Effector memory CD4-positive, alpha-beta T cell (primary cell): ENCODE measurements at regions not wholly inside any gene's neighbourhood (a gene's known extent, or its start where the extent isn't known, plus 50 kb on each side); places are given as distances from the start of the nearest gene placed in this dataset.
"Not testable (repeated sequence)": the region's sequence is repeated elsewhere in the genome, so short reads cannot be mapped to it uniquely, and the experiment has no call there.

ENCODE experiments used
- DNase-seq, 3 donors: peaks; one replicate each; pipeline ENCODE4 v3.0.0-alpha.2; 2020
- H3K27ac ChIP-seq: 2 replicates; pipeline ENCODE4 v1.7.0; 2013; ENCODE audit warnings: mild to moderate bottlenecking, low read length, moderate library complexity; ENCODE audit not compliant: insufficient read depth, poor library complexity, severe bottlenecking
- H3K27me3 ChIP-seq: replicated peaks from 2 replicates; pipeline ENCODE4 v1.7.0; 2013; ENCODE audit warnings: mild to moderate bottlenecking, low read length; ENCODE audit not compliant: insufficient read depth, control insufficient read depth, poor library complexity, severe bottlenecking
- H3K36me3 ChIP-seq: 2 replicates; pipeline ENCODE4 v1.7.0; 2013; ENCODE audit warnings: mild to moderate bottlenecking, low read length, moderate library complexity; ENCODE audit not compliant: control insufficient read depth, insufficient read depth
- H3K4me1 ChIP-seq: 2 replicates; pipeline ENCODE4 v1.7.0; 2013; ENCODE audit warnings: low read length, mild to moderate bottlenecking; ENCODE audit not compliant: control insufficient read depth, insufficient read depth, poor library complexity, severe bottlenecking
- H3K4me3 ChIP-seq: 2 replicates; pipeline ENCODE4 v1.7.0; 2013; ENCODE audit warnings: low read length, low read depth, mild to moderate bottlenecking; ENCODE audit not compliant: insufficient read depth, poor library complexity, severe bottlenecking
- H3K9me3 ChIP-seq: 2 replicates; pipeline ENCODE4 v1.7.0; 2013; ENCODE audit warnings: mild to moderate bottlenecking, low read length, moderate library complexity; ENCODE audit not compliant: control insufficient read depth

DNA sequence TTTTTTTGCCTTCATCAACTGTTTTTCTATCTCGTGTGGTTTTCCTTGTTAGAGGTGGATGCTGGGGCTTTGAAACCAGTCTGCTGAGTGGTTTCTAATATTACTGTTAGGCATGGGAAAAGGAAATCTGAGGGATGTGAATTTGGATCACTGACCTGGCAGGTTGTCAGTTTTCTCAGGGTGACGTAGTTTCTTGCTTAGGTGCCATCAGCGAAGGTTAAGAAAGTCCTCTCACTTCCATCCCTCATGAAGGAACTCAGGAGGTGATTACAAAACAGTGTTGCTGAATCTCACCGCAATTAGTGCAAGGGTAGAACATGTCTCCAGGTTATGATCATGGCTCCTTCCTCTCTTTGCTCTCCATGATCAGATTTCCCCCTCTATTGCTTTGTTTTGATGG is 135.9 kb downstream of the SOX4 start:
- no peak overlapping the region for H3K27ac ChIP-seq
- DNase-seq, result no peak
- no peak overlapping the region for H3K4me3 ChIP-seq
- no peaks in the 10 kb centered on the region for H3K9me3 ChIP-seq
- no peaks in the 10 kb centered on the region for H3K36me3 ChIP-seq
- no peaks in the 10 kb centered on the region for H3K27me3 ChIP-seq
- no peaks in the 10 kb centered on the region for H3K4me1 ChIP-seq

GRCh38 chr6:21730533-21730932 is 137.0 kb downstream of the SOX4 start:
- no peak for DNase-seq
- Histone ChIP-seq H3K4me1 (no peaks in the 10 kb centered on the region), H3K27me3 (no peaks in the 10 kb centered on the region), H3K4me3 (no peak overlapping the region), H3K9me3 (no peaks in the 10 kb centered on the region), H3K36me3 (no peaks in the 10 kb centered on the region), H3K27ac (no peak overlapping the region)

DNA sequence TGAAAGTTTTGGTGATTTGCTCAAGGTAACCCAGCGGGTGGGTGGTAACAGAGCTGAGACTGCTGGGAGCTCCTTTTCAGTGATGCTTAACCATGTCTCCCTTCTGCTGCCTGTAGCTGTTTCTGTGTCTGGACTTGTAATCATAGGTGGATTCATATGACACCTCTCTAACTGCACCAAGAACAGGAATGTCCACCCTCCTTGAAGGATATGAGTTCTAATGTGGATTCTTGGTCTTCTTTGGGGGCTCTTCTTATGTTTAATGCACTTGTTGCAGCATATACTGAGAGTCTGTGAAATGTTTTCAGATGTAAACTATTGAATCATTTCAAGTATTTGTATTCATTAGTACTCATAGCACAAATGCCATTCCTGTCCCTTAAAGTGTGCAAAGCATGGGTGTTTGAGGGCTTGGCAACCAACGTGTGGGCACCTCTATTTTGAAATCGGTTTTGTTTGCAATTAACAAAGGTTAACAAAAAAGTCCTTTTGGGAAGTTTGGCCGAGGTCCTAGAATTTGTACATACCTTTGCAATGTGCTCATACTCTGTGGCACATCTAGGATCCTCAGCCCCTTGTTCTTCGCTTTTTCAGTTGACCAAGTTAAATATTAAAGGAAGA is 138.0 kb downstream of the SOX4 start:
- no peak overlapping the region for H3K27ac ChIP-seq
- no peak for DNase-seq
- no peaks in the 10 kb centered on the region for H3K36me3 ChIP-seq
- no peaks in the 10 kb centered on the region for H3K27me3 ChIP-seq
- no peak overlapping the region for H3K4me3 ChIP-seq
- H3K4me1 ChIP-seq, result no peaks in the 10 kb centered on the region
- no peaks in the 10 kb centered on the region for H3K9me3 ChIP-seq

- not testable (repeated sequence) for H3K27ac ChIP-seq, H3K27me3 ChIP-seq, H3K36me3 ChIP-seq, H3K4me1 ChIP-seq, H3K4me3 ChIP-seq, DNase-seq, H3K9me3 ChIP-seq
Measured at GRCh38 chr6:21732032-21732730, 138.6 kb downstream of the SOX4 start.

DNA sequence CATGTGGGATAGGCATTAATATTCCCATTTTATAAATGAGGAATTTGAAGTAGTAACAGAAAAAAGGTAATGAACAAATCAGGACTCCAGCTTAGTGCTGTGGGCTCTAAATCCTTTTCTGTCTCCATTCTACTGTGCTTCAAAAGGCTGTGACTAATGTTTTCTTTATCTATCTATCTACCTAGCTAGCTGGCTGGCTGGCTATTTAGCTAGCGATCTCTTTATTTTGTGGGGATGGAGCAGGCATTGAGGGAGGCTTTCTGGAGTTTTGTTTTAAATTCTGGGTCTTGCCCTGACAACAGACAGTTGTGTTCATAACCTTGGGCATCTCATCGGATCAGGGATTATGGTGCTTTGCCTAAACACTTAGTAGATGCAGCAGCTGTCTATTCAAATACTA is 139.2 kb downstream of the SOX4 start:
- Histone ChIP-seq H3K4me1 (no peaks in the 10 kb centered on the region), H3K27ac (no peak overlapping the region), H3K9me3 (no peaks in the 10 kb centered on the region), H3K4me3 (no peak overlapping the region), H3K27me3 (no peaks in the 10 kb centered on the region), H3K36me3 (no peaks in the 10 kb centered on the region)
- no peak for DNase-seq

DNA sequence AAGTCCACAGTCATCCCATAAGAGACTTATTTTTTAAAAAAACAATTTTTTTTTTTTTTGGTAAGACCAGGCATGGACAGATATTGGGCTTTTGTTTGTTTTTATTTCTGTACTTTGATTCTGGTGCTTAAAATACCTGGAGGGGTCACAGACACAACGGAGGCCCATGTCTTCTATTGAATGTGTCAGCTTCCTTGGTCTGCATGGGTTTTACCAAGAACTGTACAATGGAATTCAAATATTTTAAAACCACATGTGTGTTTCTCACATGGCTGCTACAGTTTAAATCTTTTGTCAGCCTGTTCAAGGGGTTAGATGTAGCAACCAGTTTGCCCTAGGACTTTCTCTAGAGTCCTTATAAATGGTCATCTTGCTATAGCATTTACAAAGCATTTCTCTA is 139.8 kb downstream of the SOX4 start:
- DNase-seq, result no peak
- no peak overlapping the region for H3K4me3 ChIP-seq
- H3K9me3 ChIP-seq, result no peaks in the 10 kb centered on the region
- H3K36me3 ChIP-seq, result no peaks in the 10 kb centered on the region
- H3K27me3 ChIP-seq, result no peaks in the 10 kb centered on the region
- no peak overlapping the region for H3K27ac ChIP-seq
- no peaks in the 10 kb centered on the region for H3K4me1 ChIP-seq

GRCh38 chr6:21734204-21734603 is 140.7 kb downstream of the SOX4 start:
- no peak overlapping the region for H3K4me3 ChIP-seq
- H3K4me1 ChIP-seq, result no peaks in the 10 kb centered on the region
- no peak overlapping the region for H3K27ac ChIP-seq
- H3K27me3 ChIP-seq, result no peaks in the 10 kb centered on the region
- H3K36me3 ChIP-seq, result no peaks in the 10 kb centered on the region
- no peaks in the 10 kb centered on the region for H3K9me3 ChIP-seq
- no peak for DNase-seq

GRCh38 chr6:21738180-21739094 is 144.9 kb downstream of the SOX4 start:
- Histone ChIP-seq H3K36me3 (no peaks in the 10 kb centered on the region), H3K4me1 (no peaks in the 10 kb centered on the region), H3K9me3 (no peaks in the 10 kb centered on the region), H3K27me3 (no peaks in the 10 kb centered on the region), H3K4me3 (no peak overlapping the region), H3K27ac (no peak overlapping the region)
- no peak for DNase-seq

DNA sequence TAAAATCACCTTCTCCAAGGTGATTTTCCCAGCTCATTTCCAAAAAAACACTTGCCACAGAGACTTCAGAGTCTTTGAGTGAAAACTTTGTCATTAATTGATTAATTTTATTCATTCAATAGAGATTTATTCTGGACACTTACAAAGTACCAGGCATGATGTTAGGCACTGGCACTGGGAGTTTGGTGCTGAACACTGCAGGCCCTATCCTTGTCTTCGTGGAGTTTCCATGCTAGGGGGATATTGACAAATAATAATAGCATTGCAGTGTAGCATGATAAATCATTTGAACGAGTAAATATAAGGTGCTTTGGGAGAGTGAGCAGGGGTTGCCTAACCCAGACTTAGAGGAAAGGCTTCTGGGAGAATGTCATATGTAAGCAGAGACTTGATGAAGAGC is 145.7 kb downstream of the SOX4 start:
- no peaks in the 10 kb centered on the region for H3K27me3 ChIP-seq
- H3K36me3 ChIP-seq, result no peaks in the 10 kb centered on the region
- no peaks in the 10 kb centered on the region for H3K4me1 ChIP-seq

GRCh38 chr6:21739838-21740237 is 146.3 kb downstream of the SOX4 start:
- Histone ChIP-seq H3K4me3 (no peak overlapping the region), H3K9me3 (no peaks in the 10 kb centered on the region), H3K27ac (no peak overlapping the region), H3K27me3 (no peaks in the 10 kb centered on the region), H3K4me1 (no peaks in the 10 kb centered on the region), H3K36me3 (no peaks in the 10 kb centered on the region)
- DNase-seq, result no peak

More for the DNA sequence above, 145.7 kb downstream of the SOX4 start:
- no peak for DNase-seq
- H3K9me3 ChIP-seq, result no peaks in the 10 kb centered on the region
- H3K4me3 ChIP-seq, result no peak overlapping the region
- H3K27ac ChIP-seq, result no peak overlapping the region
